Neural progenitor cell (in vitro differentiated cells): ENCODE measurements at regions not wholly inside any gene's neighbourhood (a gene's known extent, or its start where the extent isn't known, plus 50 kb on each side); places are given as distances from the start of the nearest gene placed in this dataset.

Experiments used
- CTCF ChIP-seq: fragments of 200-600 bp; sonication (generic); IDR thresholded peaks from 2 replicates; pipeline ENCODE4 v1.5.1; 2017; ENCODE audit warnings: antibody characterized with exemption, mild to moderate bottlenecking
- EZH2 ChIP-seq: fragments of 200-600 bp; sonication (generic); IDR thresholded peaks from 2 replicates; pipeline ENCODE4 v1.6.1; 2017; ENCODE audit warnings: antibody characterized with exemption, mild to moderate bottlenecking, moderate library complexity

- no peak for TF ChIP-seq CTCF
- TF ChIP-seq EZH2 = no peak
Observed at GRCh38 chr18:78658531-78658930, 321.1 kb upstream of the SALL3 start.
